CD4-positive, CD25-positive, alpha-beta regulatory T cell (primary cell): ENCODE measurements at regions not wholly inside any gene's neighbourhood (a gene's known extent, or its start where the extent isn't known, plus 50 kb on each side); places are given as distances from the start of the nearest gene placed in this dataset.

Experiments
- ATAC-seq, 2 donors: fragments of 150-1000 bp; cut with Tn5 transposase; one replicate each; pipeline ENCODE4 v1.10.0; 2021; ENCODE audit warnings: low read depth in 2 of 2, moderate number of reproducible peaks in 2 of 2, moderate library complexity in 1 of 2
- DNase-seq, 3 donors: peaks; one replicate each; pipeline versions ENCODE4 v3.0.0 to v3.0.0-alpha.2; 2012 to 2022; ENCODE audit warnings: mixed read lengths in 1 of 3
- H3K27ac ChIP-seq: one replicate; pipeline ENCODE4 v1.7.0; 2013; ENCODE audit warnings: mild to moderate bottlenecking, low read length; ENCODE audit not compliant: insufficient read depth, poor library complexity, severe bottlenecking
- H3K27me3 ChIP-seq: one replicate; pipeline ENCODE4 v1.7.0; 2013; ENCODE audit warnings: low read length; ENCODE audit not compliant: control insufficient read depth, insufficient read depth
- H3K36me3 ChIP-seq: one replicate; pipeline ENCODE4 v1.7.0; 2013; ENCODE audit warnings: mild to moderate bottlenecking, low read length, moderate library complexity; ENCODE audit not compliant: control insufficient read depth, insufficient read depth
- H3K4me1 ChIP-seq: 2 replicates; pipeline ENCODE4 v1.7.0; 2013; ENCODE audit warnings: mild to moderate bottlenecking, low read length; ENCODE audit not compliant: insufficient read depth, control insufficient read depth, poor library complexity, severe bottlenecking
- H3K4me3 ChIP-seq: one replicate; pipeline ENCODE4 v1.7.0; 2013; ENCODE audit warnings: low read depth, mild to moderate bottlenecking, low read length, moderate library complexity
- H3K9me3 ChIP-seq, 2 experiments: 1 replicate in 1 of 2; 2 replicates in 1 of 2; pipeline ENCODE4 v1.7.0; 2013; ENCODE audit warnings: low read length in 2 of 2, mild to moderate bottlenecking in 1 of 2, moderate library complexity in 1 of 2; ENCODE audit not compliant: control insufficient read depth in 2 of 2
- H3K27ac Mint-ChIP-seq, 3 donors: one replicate each; pipeline ENCODE4 v1.8.0; 2020 to 2022; ENCODE audit warnings: mild to moderate bottlenecking in 3 of 3, mixed read lengths in 3 of 3, moderate library complexity in 2 of 3
- H3K27me3 Mint-ChIP-seq: one replicate; pipeline ENCODE4 v1.8.0; 2022; ENCODE audit warnings: mild to moderate bottlenecking, mixed read lengths
- H3K36me3 Mint-ChIP-seq: one replicate; pipeline ENCODE4 v1.8.0; 2020; ENCODE audit warnings: mixed read lengths
- H3K4me1 Mint-ChIP-seq, 4 donors: one replicate each; pipeline ENCODE4 v1.8.0; 2020 to 2022; ENCODE audit warnings: mixed read lengths in 4 of 4, mild to moderate bottlenecking in 1 of 4
- H3K4me3 Mint-ChIP-seq, 4 donors: one replicate each; pipeline ENCODE4 v1.8.0; 2020 to 2022; ENCODE audit warnings: mild to moderate bottlenecking in 4 of 4, mixed read lengths in 4 of 4, moderate library complexity in 3 of 4
- H3K9me3 Mint-ChIP-seq, 7 donors: one replicate each; pipeline ENCODE4 v1.8.0; 2020 to 2022; ENCODE audit warnings: mixed read lengths in 7 of 7, mild to moderate bottlenecking in 3 of 7, moderate library complexity in 2 of 7

DNA sequence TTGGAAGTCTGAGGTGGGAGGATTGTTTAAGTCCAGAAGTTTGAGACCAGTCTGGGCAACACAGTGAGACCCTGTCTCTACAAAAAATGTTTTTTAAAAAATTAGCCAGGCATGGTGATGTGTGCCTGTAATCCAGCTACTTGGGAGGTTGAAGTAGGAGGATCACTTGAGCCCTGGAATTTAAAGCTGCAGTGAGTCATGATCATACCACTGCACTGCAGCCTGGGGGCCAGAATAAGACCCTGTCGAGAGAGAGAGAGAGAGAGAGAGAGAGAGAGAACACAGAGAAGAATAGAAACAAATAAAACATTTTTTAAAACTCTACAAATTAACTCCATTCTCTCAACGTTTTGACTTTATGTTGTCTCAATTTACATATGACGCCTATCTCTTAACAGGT is 111.8 kb downstream of the BARX1 start:
- Histone ChIP-seq H3K9me3 (peaks cover 0 to 8% of the 10 kb centered on the region in 2 experiments), H3K27me3 (peaks cover 14% of the 10 kb centered on the region), H3K4me3 (no peak overlapping the region), H3K4me1 (no peaks in the 10 kb centered on the region), H3K36me3 (no peaks in the 10 kb centered on the region), H3K27ac (no peak overlapping the region)
- no peak for DNase-seq
- Mint-ChIP-seq H3K27ac (no peak overlapping the region), H3K4me3 (no peak overlapping the region), H3K9me3 (peaks cover 0 to 18% (median 7%) of the 10 kb centered on the region in 7 donors), H3K36me3 (no peaks in the 10 kb centered on the region), H3K27me3 (peaks cover 38% of the 10 kb centered on the region), H3K4me1 (no peaks in the 10 kb centered on the region)
- ATAC-seq, result no peak

- ATAC-seq, result no peak
- no peaks in the 10 kb centered on the region for H3K36me3 Mint-ChIP-seq
- H3K4me1 Mint-ChIP-seq, result peaks cover 0 to 18% (median 0%) of the 10 kb centered on the region in 4 donors
- DNase-seq, result no peak
- H3K27ac Mint-ChIP-seq, result no peak overlapping the region
- no peak overlapping the region for H3K27ac ChIP-seq
- peaks cover 4 to 6% of the 10 kb centered on the region in 2 experiments for H3K9me3 ChIP-seq
- no peak overlapping the region for H3K4me3 Mint-ChIP-seq
- no peak overlapping the region for H3K4me3 ChIP-seq
- H3K36me3 ChIP-seq, result no peaks in the 10 kb centered on the region
- H3K4me1 ChIP-seq, result peaks cover 14% of the 10 kb centered on the region
- H3K27me3 ChIP-seq, result peaks cover 10% of the 10 kb centered on the region
- peaks cover 38% of the 10 kb centered on the region for H3K27me3 Mint-ChIP-seq
- peaks cover 0 to 13% (median 3%) of the 10 kb centered on the region in 7 donors for H3K9me3 Mint-ChIP-seq
Measured at GRCh38 chr9:93830606-93831005, 124.5 kb downstream of the BARX1 start.

GRCh38 chr9:93830012-93830596 is 125.1 kb downstream of the BARX1 start:
- Histone ChIP-seq H3K4me3 (no peak overlapping the region), H3K36me3 (no peaks in the 10 kb centered on the region), H3K9me3 (peaks cover 4 to 6% of the 10 kb centered on the region in 2 experiments), H3K27me3 (peaks cover 8% of the 10 kb centered on the region), H3K4me1 (peaks cover 14% of the 10 kb centered on the region), H3K27ac (no peak overlapping the region)
- Mint-ChIP-seq H3K36me3 (no peaks in the 10 kb centered on the region), H3K4me1 (peaks cover 0 to 18% (median 0%) of the 10 kb centered on the region in 4 donors), H3K27me3 (peaks cover 34% of the 10 kb centered on the region), H3K27ac (no peak overlapping the region), H3K4me3 (no peak overlapping the region), H3K9me3 (peaks cover 0 to 8% (median 0%) of the 10 kb centered on the region in 7 donors)
- ATAC-seq (no peak), DNase-seq (no peak)

- Mint-ChIP-seq H3K4me1 (peaks cover 0 to 18% (median 0%) of the 10 kb centered on the region in 4 donors), H3K27me3 (peaks cover 32% of the 10 kb centered on the region), H3K4me3 (no peak overlapping the region), H3K9me3 (peaks cover 0 to 5% (median 0%) of the 10 kb centered on the region in 7 donors), H3K27ac (no peak overlapping the region), H3K36me3 (no peaks in the 10 kb centered on the region)
- Histone ChIP-seq H3K4me3 (no peak overlapping the region), H3K27ac (no peak overlapping the region), H3K4me1 (peaks cover 14% of the 10 kb centered on the region), H3K9me3 (peaks cover 4 to 6% of the 10 kb centered on the region in 2 experiments), H3K27me3 (peaks cover 8% of the 10 kb centered on the region), H3K36me3 (no peaks in the 10 kb centered on the region)
- ATAC-seq (no peak), DNase-seq (no peak)
Measured at GRCh38 chr9:93829271-93830011, 125.7 kb downstream of the BARX1 start.

GRCh38 chr9:93828331-93829097 is 126.6 kb downstream of the BARX1 start:
- Histone ChIP-seq H3K27me3 (peaks cover 6% of the 10 kb centered on the region), H3K4me1 (peaks cover 14% of the 10 kb centered on the region), H3K9me3 (peaks cover 2 to 4% of the 10 kb centered on the region in 2 experiments), H3K4me3 (no peak overlapping the region), H3K36me3 (no peaks in the 10 kb centered on the region), H3K27ac (no peak overlapping the region)
- ATAC-seq (no peak), DNase-seq (no peak)
- H3K4me3 Mint-ChIP-seq, result peak overlapping the region in 2 of 4 donors; percentile 51 to 52
- H3K27me3 Mint-ChIP-seq, result peaks cover 30% of the 10 kb centered on the region
- H3K9me3 Mint-ChIP-seq, result peaks cover 0 to 4% (median 0%) of the 10 kb centered on the region in 7 donors
- H3K4me1 Mint-ChIP-seq, result peaks cover 0 to 18% (median 0%) of the 10 kb centered on the region in 4 donors
- no peaks in the 10 kb centered on the region for H3K36me3 Mint-ChIP-seq
- no peak overlapping the region for H3K27ac Mint-ChIP-seq

- no peak overlapping the region for H3K27ac Mint-ChIP-seq
- Histone ChIP-seq H3K27ac (no peak overlapping the region), H3K4me3 (no peak overlapping the region), H3K4me1 (peaks cover 14% of the 10 kb centered on the region), H3K27me3 (peaks cover 2% of the 10 kb centered on the region), H3K9me3 (no peaks in the 10 kb centered on the region), H3K36me3 (no peaks in the 10 kb centered on the region)
- H3K27me3 Mint-ChIP-seq, result peaks cover 36% of the 10 kb centered on the region
- H3K4me1 Mint-ChIP-seq, result peaks cover 0 to 18% (median 0%) of the 10 kb centered on the region in 4 donors
- no peak overlapping the region for H3K4me3 Mint-ChIP-seq
- ATAC-seq (peak; percentile 13 to 52), DNase-seq (peak in 2 of 3 donors; percentile 26 to 49)
- no peaks in the 10 kb centered on the region for H3K9me3 Mint-ChIP-seq
- no peaks in the 10 kb centered on the region for H3K36me3 Mint-ChIP-seq
Measured at GRCh38 chr9:93827545-93828330, 127.4 kb downstream of the BARX1 start.

GRCh38 chr9:93826905-93827544 is 128.1 kb downstream of the BARX1 start:
- H3K36me3 ChIP-seq, result no peaks in the 10 kb centered on the region
- peak overlapping the region in 1 of 4 donors; percentile 77 for H3K4me3 Mint-ChIP-seq
- H3K27ac ChIP-seq, result no peak overlapping the region
- no peak overlapping the region for H3K4me3 ChIP-seq
- ATAC-seq (no peak), DNase-seq (no peak)
- peaks cover 0 to 18% (median 0%) of the 10 kb centered on the region in 4 donors for H3K4me1 Mint-ChIP-seq
- H3K27me3 Mint-ChIP-seq, result peaks cover 32% of the 10 kb centered on the region
- H3K4me1 ChIP-seq, result peaks cover 14% of the 10 kb centered on the region
- no peaks in the 10 kb centered on the region for H3K27me3 ChIP-seq
- H3K36me3 Mint-ChIP-seq, result no peaks in the 10 kb centered on the region
- no peaks in the 10 kb centered on the region for H3K9me3 ChIP-seq
- no peak overlapping the region for H3K27ac Mint-ChIP-seq
- H3K9me3 Mint-ChIP-seq, result no peaks in the 10 kb centered on the region
